ENCODE measurements at regions not wholly inside any gene's neighbourhood (a gene's known extent, or its start where the extent isn't known, plus 50 kb on each side); places are given as distances from the start of the nearest gene placed in this dataset.

DNA sequence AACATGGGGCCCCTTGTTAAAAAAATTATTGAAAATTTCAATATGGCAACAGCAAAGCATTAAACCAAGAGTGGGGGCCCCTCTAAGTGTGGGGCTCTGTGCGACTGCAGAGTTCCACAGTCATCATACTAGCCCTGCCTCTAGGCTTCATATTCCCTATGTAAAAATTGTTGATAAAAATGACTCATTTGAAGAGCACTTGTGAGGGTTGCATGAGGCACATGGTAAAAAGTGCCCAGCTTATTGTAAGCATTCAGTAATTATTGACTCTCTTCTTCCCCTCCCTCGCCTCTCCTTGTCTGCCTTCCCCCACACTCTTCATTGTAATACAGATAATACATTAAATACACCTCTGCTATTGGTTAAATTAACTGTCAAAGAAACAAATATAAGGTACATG, 86.7 kb upstream of the PTBP2 start:
- no peaks in the 10 kb centered on the region for H3K79me2 ChIP-seq (ENCODE audit: low read length)
- H3K27ac ChIP-seq (ENCODE audit: low read length): no peak overlapping the region
- H2AFZ ChIP-seq (ENCODE audit: low read depth, low read length): no peak overlapping the region
- H3K4me3 ChIP-seq (ENCODE audit: low read length): no peak overlapping the region
- no peaks in the 10 kb centered on the region for H3K9me3 ChIP-seq (ENCODE audit: insufficient read depth, low read length)
- H3K27me3 ChIP-seq (ENCODE audit: low read depth, low read length): no peaks in the 10 kb centered on the region
- no peak overlapping the region for H3K4me2 ChIP-seq (ENCODE audit: low read length)
- H3K9ac ChIP-seq (ENCODE audit: low read length): no peak overlapping the region
- no peaks in the 10 kb centered on the region for H3K36me3 ChIP-seq (replicated peaks; ENCODE audit: low read depth, low read length)
- TF ChIP-seq, protein P1, sequence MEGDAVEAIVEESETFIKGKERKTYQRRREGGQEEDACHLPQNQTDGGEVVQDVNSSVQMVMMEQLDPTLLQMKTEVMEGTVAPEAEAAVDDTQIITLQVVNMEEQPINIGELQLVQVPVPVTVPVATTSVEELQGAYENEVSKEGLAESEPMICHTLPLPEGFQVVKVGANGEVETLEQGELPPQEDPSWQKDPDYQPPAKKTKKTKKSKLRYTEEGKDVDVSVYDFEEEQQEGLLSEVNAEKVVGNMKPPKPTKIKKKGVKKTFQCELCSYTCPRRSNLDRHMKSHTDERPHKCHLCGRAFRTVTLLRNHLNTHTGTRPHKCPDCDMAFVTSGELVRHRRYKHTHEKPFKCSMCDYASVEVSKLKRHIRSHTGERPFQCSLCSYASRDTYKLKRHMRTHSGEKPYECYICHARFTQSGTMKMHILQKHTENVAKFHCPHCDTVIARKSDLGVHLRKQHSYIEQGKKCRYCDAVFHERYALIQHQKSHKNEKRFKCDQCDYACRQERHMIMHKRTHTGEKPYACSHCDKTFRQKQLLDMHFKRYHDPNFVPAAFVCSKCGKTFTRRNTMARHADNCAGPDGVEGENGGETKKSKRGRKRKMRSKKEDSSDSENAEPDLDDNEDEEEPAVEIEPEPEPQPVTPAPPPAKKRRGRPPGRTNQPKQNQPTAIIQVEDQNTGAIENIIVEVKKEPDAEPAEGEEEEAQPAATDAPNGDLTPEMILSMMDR (IDR thresholded peaks at IDR 0.05; ENCODE audit: low read depth, low read length): no peak
- no peak for TF ChIP-seq EZH2phosphoT487 (IDR thresholded peaks at IDR 0.05; ENCODE audit: low read depth)
- no peaks in the 10 kb centered on the region for H3K4me1 ChIP-seq (ENCODE audit: low read length)
- no peaks in the 10 kb centered on the region for H4K20me1 ChIP-seq (ENCODE audit: insufficient read depth, low read length)

DNA sequence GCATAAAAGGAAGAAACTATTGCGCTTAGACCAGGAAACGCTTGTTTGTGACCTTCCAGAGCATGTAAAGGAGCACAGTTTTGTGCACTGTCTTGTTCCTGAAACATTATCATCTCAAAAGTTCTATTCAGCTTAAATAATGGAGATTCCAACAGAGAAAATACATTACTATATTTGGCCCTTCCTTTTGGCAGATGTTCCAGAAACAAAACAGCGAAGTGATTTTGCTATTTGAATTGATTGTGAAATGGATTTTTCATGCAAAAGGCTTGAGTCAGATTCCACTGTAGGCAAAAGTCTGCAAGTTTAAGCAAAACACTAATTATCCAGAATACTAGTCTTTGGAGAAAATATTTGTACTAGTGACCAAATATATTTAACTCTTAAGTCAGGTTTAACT, 80.3 kb upstream of the PTBP2 start:
- no peak for TF ChIP-seq EZH2phosphoT487 (IDR thresholded peaks at IDR 0.05; ENCODE audit: low read depth)
- TF ChIP-seq, protein P1 (IDR thresholded peaks at IDR 0.05; ENCODE audit: low read depth, low read length): no peak
- Histone ChIP-seq H3K36me3 (replicated peaks; ENCODE audit: low read depth, low read length) (no peaks in the 10 kb centered on the region), H3K9me3 (ENCODE audit: insufficient read depth, low read length) (no peaks in the 10 kb centered on the region), H3K4me2 (ENCODE audit: low read length) (no peak overlapping the region), H3K4me3 (ENCODE audit: low read length) (no peak overlapping the region), H3K4me1 (ENCODE audit: low read length) (no peaks in the 10 kb centered on the region), H4K20me1 (ENCODE audit: insufficient read depth, low read length) (no peaks in the 10 kb centered on the region), H3K27me3 (ENCODE audit: low read depth, low read length) (no peaks in the 10 kb centered on the region), H2AFZ (ENCODE audit: low read depth, low read length) (no peak overlapping the region), H3K9ac (ENCODE audit: low read length) (no peak overlapping the region), H3K27ac (ENCODE audit: low read length) (no peak overlapping the region), H3K79me2 (ENCODE audit: low read length) (no peaks in the 10 kb centered on the region)

DNA sequence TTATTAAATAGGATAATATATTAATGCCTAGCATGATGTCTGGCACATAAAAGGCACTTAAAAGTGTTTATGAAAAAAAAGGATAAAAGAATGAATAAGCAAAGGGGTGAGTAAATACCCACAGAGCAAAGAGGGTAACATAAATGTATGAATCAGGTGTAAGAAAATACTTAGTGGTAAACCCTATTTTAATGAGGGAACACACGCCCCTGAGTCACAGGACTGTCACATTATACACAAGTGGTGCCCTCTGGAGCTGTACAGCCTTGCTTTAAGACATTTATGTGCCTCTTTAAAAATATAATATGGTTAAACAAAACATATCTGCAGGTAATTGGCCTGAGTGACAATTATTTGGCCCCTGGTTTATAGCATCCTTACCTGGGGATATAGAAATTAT, 78.1 kb upstream of the PTBP2 start:
- no peaks in the 10 kb centered on the region for H3K9me3 ChIP-seq (ENCODE audit: insufficient read depth, low read length)
- H3K36me3 ChIP-seq (replicated peaks; ENCODE audit: low read depth, low read length): no peaks in the 10 kb centered on the region
- H4K20me1 ChIP-seq (ENCODE audit: insufficient read depth, low read length): no peaks in the 10 kb centered on the region
- H3K4me3 ChIP-seq (ENCODE audit: low read length): no peak overlapping the region
- no peak for TF ChIP-seq EZH2phosphoT487 (IDR thresholded peaks at IDR 0.05; ENCODE audit: low read depth)
- TF ChIP-seq, protein P1 (IDR thresholded peaks at IDR 0.05; ENCODE audit: low read depth, low read length): no peak
- no peaks in the 10 kb centered on the region for H3K79me2 ChIP-seq (ENCODE audit: low read length)
- no peak overlapping the region for H3K9ac ChIP-seq (ENCODE audit: low read length)
- no peaks in the 10 kb centered on the region for H3K4me1 ChIP-seq (ENCODE audit: low read length)
- H3K27ac ChIP-seq (ENCODE audit: low read length): no peak overlapping the region
- no peaks in the 10 kb centered on the region for H3K27me3 ChIP-seq (ENCODE audit: low read depth, low read length)
- H2AFZ ChIP-seq (ENCODE audit: low read depth, low read length): no peak overlapping the region
- no peak overlapping the region for H3K4me2 ChIP-seq (ENCODE audit: low read length)

DNA sequence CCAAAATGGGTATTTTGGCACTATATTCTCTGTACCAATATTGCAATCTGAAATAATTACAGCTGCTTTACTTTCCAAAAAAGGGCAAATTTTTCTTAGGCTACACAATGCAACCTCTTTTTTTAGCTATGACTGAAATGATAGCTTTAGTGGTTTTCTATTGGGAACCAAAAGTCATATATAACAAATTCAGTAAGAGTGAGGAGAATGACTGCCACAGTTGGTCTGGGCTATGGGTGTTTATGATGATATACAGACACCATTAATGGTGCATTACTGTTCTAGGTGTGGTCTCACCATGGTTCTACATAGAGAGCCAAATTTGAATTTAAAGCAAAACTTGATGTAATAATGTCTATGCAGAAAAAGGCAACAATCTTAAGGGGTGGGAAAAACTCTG, 72.3 kb upstream of the PTBP2 start:
- Histone ChIP-seq H3K36me3 (replicated peaks; ENCODE audit: low read depth, low read length) (no peaks in the 10 kb centered on the region), H3K4me3 (ENCODE audit: low read length) (no peak overlapping the region), H3K79me2 (ENCODE audit: low read length) (no peaks in the 10 kb centered on the region), H3K9ac (ENCODE audit: low read length) (no peak overlapping the region), H4K20me1 (ENCODE audit: insufficient read depth, low read length) (no peaks in the 10 kb centered on the region), H3K27ac (ENCODE audit: low read length) (no peak overlapping the region), H3K4me2 (ENCODE audit: low read length) (no peak overlapping the region), H3K9me3 (ENCODE audit: insufficient read depth, low read length) (no peaks in the 10 kb centered on the region), H2AFZ (ENCODE audit: low read depth, low read length) (no peak overlapping the region), H3K4me1 (ENCODE audit: low read length) (no peaks in the 10 kb centered on the region), H3K27me3 (ENCODE audit: low read depth, low read length) (no peaks in the 10 kb centered on the region)
- no peak for TF ChIP-seq EZH2phosphoT487 (IDR thresholded peaks at IDR 0.05; ENCODE audit: low read depth)
- TF ChIP-seq, protein P1 (IDR thresholded peaks at IDR 0.05; ENCODE audit: low read depth, low read length): no peak
